ENCODE measurements at regions not wholly inside any gene's neighbourhood (a gene's known extent, or its start where the extent isn't known, plus 50 kb on each side); places are given as distances from the start of the nearest gene placed in this dataset.

DNA sequence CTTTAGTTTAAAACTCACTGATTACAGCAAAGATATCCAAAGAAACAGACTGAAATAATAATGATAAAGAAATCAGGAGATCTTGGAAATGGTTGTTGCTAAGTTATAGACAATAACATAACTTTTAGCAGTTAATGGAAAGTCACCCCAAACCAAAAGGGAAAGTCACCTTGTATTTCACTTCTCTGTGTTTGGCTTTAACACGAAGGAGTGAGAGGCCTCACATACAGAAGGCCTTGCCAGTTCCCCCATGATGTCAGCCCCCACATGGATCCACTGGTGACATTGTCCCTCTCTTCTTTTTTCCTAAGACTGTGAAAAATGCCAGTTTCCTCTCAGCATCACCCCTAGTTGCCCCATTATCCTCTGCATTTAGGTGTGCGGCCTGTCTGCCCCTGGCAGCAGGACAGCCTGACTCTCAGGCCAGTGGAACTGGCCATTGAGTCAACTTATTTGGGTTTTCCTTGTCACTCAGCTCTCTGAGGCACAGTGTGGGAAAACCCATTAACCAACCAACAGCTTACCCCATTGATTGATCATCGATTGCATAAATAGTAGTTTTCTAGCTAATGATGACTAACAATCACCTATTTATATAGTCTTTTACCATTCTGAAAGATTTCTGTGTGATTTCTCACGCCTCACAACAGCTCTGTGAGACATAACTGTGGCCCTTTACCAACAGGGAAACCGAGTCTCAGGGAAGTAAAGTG is 308.1 kb downstream of the PTTG2 start:
- Histone ChIP-seq H3K23ac (ENCODE audit: low read depth, low read length) (no peak overlapping the region), H4K20me1 (ENCODE audit: insufficient read depth, low read length) (no peaks in the 10 kb centered on the region), H3K4me2 (ENCODE audit: low read depth, low read length) (no peak overlapping the region), H3K4ac (ENCODE audit: low read depth, low read length) (no peak overlapping the region), H2BK120ac (ENCODE audit: low read depth, low read length) (no peak overlapping the region), H3K9me1 (ENCODE audit: insufficient read depth, low read length) (no peaks in the 10 kb centered on the region), H3K27ac (ENCODE audit: insufficient read depth, low read length) (no peak overlapping the region), H4K91ac (ENCODE audit: insufficient read depth, low read depth, low read length) (no peak overlapping the region), H3K4me3 (ENCODE audit: insufficient read depth, low read depth, low read length) (no peak overlapping the region), H3K79me1 (ENCODE audit: low read depth in 1 of 2, low read length in 2 of 2) (no peaks in the 10 kb centered on the region), H4K8ac (ENCODE audit: low read depth in 2 of 2, low read length in 2 of 2) (no peak overlapping the region), H2BK5ac (ENCODE audit: low read depth, low read length, poor library complexity, severe bottlenecking) (no peak overlapping the region), H4K5ac (ENCODE audit: low read depth, low read length) (no peak overlapping the region), H2BK15ac (ENCODE audit: low read depth, low read length) (no peak overlapping the region), H3K4me1 (ENCODE audit: control insufficient read depth, insufficient read depth, low read length) (no peaks in the 10 kb centered on the region), H3K18ac (ENCODE audit: low read depth, low read length) (no peak overlapping the region), H2AK5ac (ENCODE audit: low read depth, low read length) (no peak overlapping the region), H3K36me3 (ENCODE audit: control insufficient read depth, insufficient read depth, low read length) (no peaks in the 10 kb centered on the region), H3K9ac (ENCODE audit: low read depth, low read length) (no peak overlapping the region), H2AK9ac (replicated peaks; ENCODE audit: low read depth, low read length, poor library complexity) (no peak overlapping the region), H3K9me3 (ENCODE audit: control insufficient read depth, insufficient read depth, low read length) (no peaks in the 10 kb centered on the region), H3K56ac (ENCODE audit: extremely low read depth, insufficient read depth, low read length) (no peak overlapping the region), H3K14ac (replicated peaks; ENCODE audit: low read depth, low read length) (no peak overlapping the region), H2BK20ac (ENCODE audit: low read depth, low read length) (no peak overlapping the region), H2AFZ (replicated peaks; ENCODE audit: low read length, poor library complexity) (no peak overlapping the region), H3K27me3 (ENCODE audit: control insufficient read depth, insufficient read depth, low read length) (no peaks in the 10 kb centered on the region; the same call in 1 of the 2 replicates)
- ATAC-seq (ENCODE audit: low read depth) (no peak), DNase-seq (no peak)
- 81% methylated on average over 3 of the region's 5 CpGs; no CpG with 5 or more reads in 1 of the 2 experiments for WGBS, 2 experiments (ENCODE audit: extremely low coverage in 2 of 2, insufficient read length in 1 of 2)
- TF ChIP-seq RAD21 (IDR thresholded peaks at IDR 0.05; ENCODE audit: low read length) = no peak
- TF ChIP-seq MXI1 (IDR thresholded peaks at IDR 0.05; ENCODE audit: borderline replicate concordance, low read depth, low read length) = no peak
- TF ChIP-seq CHD1 (IDR thresholded peaks at IDR 0.05; ENCODE audit: low read depth, low read length) = no peak
- no peak for TF ChIP-seq BHLHE40 (IDR thresholded peaks at IDR 0.05; ENCODE audit: low read depth, low read length)
- no peak for TF ChIP-seq RFX5 (IDR thresholded peaks at IDR 0.05; ENCODE audit: low read depth, low read length)
- no peak for TF ChIP-seq RCOR1 (IDR thresholded peaks at IDR 0.05; ENCODE audit: insufficient replicate concordance, low read length)
- no peak for TF ChIP-seq MAZ (IDR thresholded peaks at IDR 0.05; ENCODE audit: borderline replicate concordance, low read depth, low read length)
- dilution Hi-C loops (cut with HindIII; ENCODE audit: low sequenced_read_pairs, unreplicated experiment) (no loop called here), intact Hi-C loops (cut with micrococcal nuclease) (no loop called here), in situ Hi-C loops (cut with MboI; ENCODE audit: low sequenced_read_pairs) (no loop called here)
- no TSS peak for BruUV-seq (replicated peaks)
- CTCF ChIA-PET = interaction anchor here (0.8 kb wide), 1 partner anchor 88 kb away, joined by 3 read pairs; no protein-coding TSS in a partner anchor
- POLR2A ChIA-PET (ENCODE audit: unreplicated experiment) = no interaction called here

Data from IMR-90 (cell line).